HG02981 (cell line): ENCODE measurements at regions not wholly inside any gene's neighbourhood (a gene's known extent, or its start where the extent isn't known, plus 50 kb on each side); places are given as distances from the start of the nearest gene placed in this dataset.
"Not testable (repeated sequence)": the region's sequence is repeated elsewhere in the genome, so short reads cannot be mapped to it uniquely, and the experiment has no call there.

ENCODE experiments used
- ATAC-seq: cut with Tn5 transposase; IDR thresholded peaks from one replicate; pipeline ENCODE4 v1.9.1; 2021; ENCODE audit warnings: mild to moderate bottlenecking, moderate library complexity; ENCODE audit not compliant: unreplicated experiment

- ATAC-seq, result no peak
Measured at GRCh38 chr12:131586761-131587160, 124.1 kb upstream of the SFSWAP start.

GRCh38 chr12:131587565-131587964, 123.3 kb upstream of the SFSWAP start:
- ATAC-seq, result no peak

GRCh38 chr12:131589221-131589897, 121.5 kb upstream of the SFSWAP start:
- no peak for ATAC-seq

GRCh38 chr12:131589966-131590365, 120.9 kb upstream of the SFSWAP start:
- no peak for ATAC-seq

GRCh38 chr12:131591136-131591535, 119.8 kb upstream of the SFSWAP start:
- no peak for ATAC-seq

GRCh38 chr12:131591714-131592709, 118.9 kb upstream of the SFSWAP start:
- no peak for ATAC-seq

GRCh38 chr12:131592972-131593371, 117.9 kb upstream of the SFSWAP start:
- peak; percentile 95 for ATAC-seq

DNA sequence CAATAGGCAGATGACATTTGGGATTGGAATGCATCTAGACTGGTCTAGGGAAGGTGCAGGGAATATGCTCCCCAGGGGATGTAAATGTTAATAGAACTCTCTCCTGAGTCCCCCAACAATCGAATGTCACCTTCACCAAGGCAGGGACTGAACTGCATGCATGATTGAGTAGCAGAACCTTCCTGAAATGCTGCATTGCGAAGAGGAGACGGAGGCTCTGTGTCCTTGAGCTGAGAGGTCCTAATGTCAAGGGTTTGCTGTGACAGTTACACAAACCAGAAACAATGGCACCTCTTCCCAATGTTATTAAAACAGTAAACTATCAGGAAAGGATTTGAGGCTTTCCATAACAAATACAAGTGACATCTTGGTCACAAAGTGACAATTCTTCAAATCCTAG, 117.5 kb upstream of the SFSWAP start:
- no peak for ATAC-seq

DNA sequence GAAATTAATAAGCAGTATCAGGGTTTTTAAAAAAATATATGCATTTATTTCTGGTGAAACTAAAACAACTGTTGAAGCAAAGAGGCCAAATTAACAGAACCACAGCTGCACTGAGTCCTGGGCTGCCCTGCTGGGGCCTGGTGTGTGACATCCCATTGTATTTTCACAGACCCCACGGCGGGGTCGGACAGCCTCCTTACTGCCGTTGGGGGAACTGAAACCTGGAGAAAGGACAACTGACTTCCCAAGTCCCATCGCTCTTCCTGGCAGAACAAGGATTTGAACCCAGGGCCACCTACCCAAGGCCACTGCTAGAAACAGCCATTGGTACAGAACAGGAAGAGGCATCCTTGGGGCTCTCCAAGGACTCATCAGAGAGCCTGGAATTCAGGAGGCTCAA, 114.8 kb upstream of the SFSWAP start:
- ATAC-seq, result no peak

GRCh38 chr12:131597333-131597732, 113.6 kb upstream of the SFSWAP start:
- no peak for ATAC-seq

DNA sequence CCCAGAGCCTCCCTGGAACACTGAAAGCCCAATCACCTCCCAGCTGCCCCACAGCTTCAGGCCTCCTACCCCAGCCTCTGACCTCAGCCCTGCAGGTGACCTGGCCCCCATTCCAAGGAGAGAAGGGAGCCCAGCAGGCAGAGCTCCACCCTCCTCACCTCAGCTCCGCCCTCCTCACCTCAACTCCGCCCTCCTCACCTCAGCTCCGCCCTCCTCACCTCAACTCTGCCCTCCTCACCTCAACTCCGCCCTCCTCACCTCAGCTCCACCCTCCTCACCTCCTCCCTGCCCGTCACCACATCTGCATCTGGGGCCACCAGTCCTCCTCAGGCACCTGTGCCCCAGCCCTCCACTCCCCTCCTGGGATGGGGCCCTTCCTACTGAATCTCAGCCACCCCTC, 112.2 kb upstream of the SFSWAP start:
- ATAC-seq, result no peak

- ATAC-seq, result no peak
Measured at GRCh38 chr12:131599190-131600159, 111.4 kb upstream of the SFSWAP start.

GRCh38 chr12:131600160-131600532, 110.7 kb upstream of the SFSWAP start:
- no peak for ATAC-seq

- not testable (repeated sequence) for ATAC-seq
Measured at GRCh38 chr12:131601499-131601898, 109.4 kb upstream of the SFSWAP start.

DNA sequence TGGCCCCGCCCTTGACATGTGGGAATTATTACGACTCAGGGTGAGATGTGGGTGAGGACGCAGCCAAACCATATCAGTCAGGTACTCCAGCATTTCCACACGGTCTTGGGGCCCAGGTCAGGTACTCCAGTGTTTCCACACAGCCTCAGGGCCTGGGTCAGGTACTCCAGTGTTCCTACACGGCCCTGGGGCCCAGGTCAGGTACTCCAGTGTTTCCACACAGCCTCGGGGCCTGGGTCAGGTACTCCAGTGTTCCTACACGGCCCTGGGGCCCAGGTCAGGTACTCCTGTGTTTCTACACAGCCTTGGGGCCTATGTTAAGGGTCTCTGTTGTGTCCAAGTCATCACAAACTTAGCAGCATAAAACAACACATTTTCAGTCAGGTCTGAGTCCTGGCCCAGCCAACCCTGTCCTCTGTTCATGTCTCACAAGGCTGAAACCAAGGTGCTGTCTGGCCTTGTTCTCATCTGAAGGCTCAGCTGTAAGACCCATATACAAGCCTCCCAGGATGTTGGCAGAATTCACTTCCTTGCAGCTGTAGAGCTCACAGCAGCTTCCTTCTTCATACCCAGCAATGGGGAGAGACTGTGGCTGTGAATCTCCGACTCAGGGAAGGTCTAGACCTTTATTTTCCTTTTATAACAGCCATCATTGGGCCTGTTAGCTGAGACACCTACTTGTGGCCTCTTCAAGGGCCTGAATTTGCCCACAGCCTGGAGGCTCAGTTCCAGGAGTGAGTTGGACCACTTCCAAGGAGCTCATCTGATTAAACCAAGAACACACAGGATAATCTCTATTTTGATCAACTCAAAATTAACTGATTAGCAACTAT, 107.6 kb upstream of the SFSWAP start:
- no peak for ATAC-seq

GRCh38 chr12:131603939-131604795, 106.7 kb upstream of the SFSWAP start:
- no peak for ATAC-seq

GRCh38 chr12:131604859-131605258, 106.0 kb upstream of the SFSWAP start:
- no peak for ATAC-seq

GRCh38 chr12:131605304-131605829, 105.5 kb upstream of the SFSWAP start:
- ATAC-seq, result no peak
